ENCODE measurements at regions not wholly inside any gene's neighbourhood (a gene's known extent, or its start where the extent isn't known, plus 50 kb on each side); places are given as distances from the start of the nearest gene placed in this dataset.

- Histone ChIP-seq H3K27ac (ENCODE audit: low read depth) (no peak overlapping the region), H3K27me3 (ENCODE audit: insufficient read depth) (no peaks in the 10 kb centered on the region), H3K4me2 (no peak overlapping the region), H3K79me2 (replicated peaks; ENCODE audit: insufficient read depth) (no peaks in the 10 kb centered on the region), H3K4me1 (ENCODE audit: insufficient read depth) (peaks cover 3% of the 10 kb centered on the region; the same call in 1 of the 2 replicates), H3K9me2 (ENCODE audit: insufficient read depth) (peaks cover 4% of the 10 kb centered on the region), H2AFZ (no peak overlapping the region), H3K36me3 (ENCODE audit: insufficient read depth) (no peaks in the 10 kb centered on the region), H3F3A (replicated peaks; ENCODE audit: low read depth) (no peaks in the 10 kb centered on the region), H4K20me1 (replicated peaks; ENCODE audit: insufficient read depth) (no peaks in the 10 kb centered on the region), H3K4me3 (no peak overlapping the region)
- no peaks in the 10 kb centered on the region; the same call in 2 of the 3 replicates for H3K9me3 Mint-ChIP-seq
- H3K27me3 Mint-ChIP-seq (ENCODE audit: insufficient read depth, low read depth, poor library complexity): no peaks in the 10 kb centered on the region
- peaks cover 6% of the 10 kb centered on the region for H3K4me1 Mint-ChIP-seq
- no peak overlapping the region for H3K27ac Mint-ChIP-seq
- no peak for DNase-seq (ENCODE audit: low spot score)
- H3K36me3 Mint-ChIP-seq (ENCODE audit: low read depth): no peaks in the 10 kb centered on the region
- TF ChIP-seq ETS1 (IDR thresholded peaks at IDR 0.05): no peak
- no peak for TF ChIP-seq STAT1 (IDR thresholded peaks at IDR 0.05; ENCODE audit: unreplicated experiment)
- TF ChIP-seq CTCF (conservative IDR thresholded peaks at IDR 0.05; ENCODE audit: low read depth in 2 of 2): no peak
- no peak for TF ChIP-seq CREB1 (CRISPR knock-in tag; IDR thresholded peaks at IDR 0.05; ENCODE audit: low read depth)
- TF ChIP-seq ZNF462 (CRISPR knock-in tag; IDR thresholded peaks at IDR 0.05): no peak
- TF ChIP-seq EZH2 (IDR thresholded peaks at IDR 0.05; ENCODE audit: low read depth, unreplicated experiment): no peak
- TF ChIP-seq POLR2AphosphoS5 (IDR thresholded peaks at IDR 0.05; ENCODE audit: low read depth): no peak
- no peak for TF ChIP-seq ZNF331 (CRISPR knock-in tag; IDR thresholded peaks at IDR 0.05; ENCODE audit: low read depth)
- TF ChIP-seq NANOG (IDR thresholded peaks at IDR 0.05; ENCODE audit: borderline replicate concordance): no peak
- TF ChIP-seq EZH2phosphoT487 (IDR thresholded peaks at IDR 0.05; ENCODE audit: unreplicated experiment): no peak
- no peak for TF ChIP-seq REST (IDR thresholded peaks at IDR 0.05; ENCODE audit: unreplicated experiment)
- H3K4me3 Mint-ChIP-seq: no peak overlapping the region
- no peak for ATAC-seq
Observed at GRCh38 chr6:144990784-144991183, 705.6 kb downstream of the UTRN start.

Measured in GM23338 (cell line).